Mesendoderm (in vitro differentiated cells): ENCODE measurements at regions not wholly inside any gene's neighbourhood (a gene's known extent, or its start where the extent isn't known, plus 50 kb on each side); places are given as distances from the start of the nearest gene placed in this dataset.

Source experiments
- DNase-seq: peaks from one replicate; pipeline ENCODE4 v3.0.0; 2013
- H2AK5ac ChIP-seq: 2 replicates; pipeline ENCODE4 v1.6.1; 2013; ENCODE audit warnings: low read length, inconsistent platforms
- H2BK120ac ChIP-seq: 2 replicates; pipeline ENCODE4 v1.6.1; 2013; ENCODE audit warnings: low read depth, mild to moderate bottlenecking, low read length, moderate library complexity, mixed read lengths
- H2BK15ac ChIP-seq: replicated peaks from 2 replicates; pipeline ENCODE4 v1.6.1; 2013; ENCODE audit warnings: low read depth, mild to moderate bottlenecking, moderate library complexity
- H2BK5ac ChIP-seq: 2 replicates; pipeline ENCODE4 v1.6.1; 2013; ENCODE audit warnings: low read length, inconsistent platforms
- H3K18ac ChIP-seq: 2 replicates; pipeline ENCODE4 v1.6.1; 2013; ENCODE audit warnings: mild to moderate bottlenecking, low read length, mixed read lengths
- H3K23ac ChIP-seq: one replicate; pipeline ENCODE4 v1.6.1; 2013; ENCODE audit warnings: low read length
- H3K27ac ChIP-seq: 2 replicates; pipeline ENCODE4 v1.5.1; 2013; ENCODE audit warnings: low read depth, mild to moderate bottlenecking, inconsistent platforms, low read length, moderate library complexity
- H3K27me3 ChIP-seq: 2 replicates; pipeline ENCODE4 v1.6.1; 2013; ENCODE audit warnings: low read length, control low read depth, mild to moderate bottlenecking, inconsistent platforms; ENCODE audit not compliant: insufficient read depth, poor library complexity
- H3K36me3 ChIP-seq: 2 replicates; pipeline ENCODE4 v1.6.1; 2013; ENCODE audit warnings: low read length, inconsistent platforms; ENCODE audit not compliant: control insufficient read depth, insufficient read depth
- H3K4ac ChIP-seq: one replicate; pipeline ENCODE4 v1.6.1; 2013; ENCODE audit warnings: low read depth, mild to moderate bottlenecking, low read length, moderate library complexity
- H3K4me1 ChIP-seq: 2 replicates; pipeline ENCODE4 v1.6.1; 2013; ENCODE audit warnings: low read depth, low read length, inconsistent platforms; ENCODE audit not compliant: control insufficient read depth
- H3K4me2 ChIP-seq: 2 replicates; pipeline ENCODE4 v1.6.1; 2013; ENCODE audit warnings: low read length
- H3K4me3 ChIP-seq: 2 replicates; pipeline ENCODE4 v1.5.1; 2013; ENCODE audit warnings: mild to moderate bottlenecking, low read length
- H3K56ac ChIP-seq: one replicate; pipeline ENCODE4 v1.6.1; 2013; ENCODE audit warnings: low read length
- H3K79me1 ChIP-seq: 2 replicates; pipeline ENCODE4 v1.6.1; 2013; ENCODE audit warnings: low read length, inconsistent platforms
- H3K79me2 ChIP-seq: 2 replicates; pipeline ENCODE4 v1.6.1; 2013; ENCODE audit warnings: mild to moderate bottlenecking, low read length; ENCODE audit not compliant: control insufficient read depth, insufficient read depth
- H3K9ac ChIP-seq: 2 replicates; pipeline ENCODE4 v1.6.1; 2013; ENCODE audit warnings: low read length, inconsistent platforms
- H4K5ac ChIP-seq: one replicate; pipeline ENCODE4 v1.6.1; 2013; ENCODE audit warnings: low read length
- H4K8ac ChIP-seq: one replicate; pipeline ENCODE4 v1.6.1; 2013; ENCODE audit warnings: low read depth, mild to moderate bottlenecking, control low read depth, low read length, moderate library complexity
- WGBS: extraction: QIAGEN DNeasy Blood & Tissue Kit; methylation state at CpG from one replicate; pipeline ENCODE4 v1.1.7; 2013; ENCODE audit warnings: low lambda C conversion rate, missing lambda C conversion rate; ENCODE audit not compliant: insufficient coverage; ENCODE audit errors: extremely low coverage; 5-methylcytosine and 5-hydroxymethylcytosine counted together

DNA sequence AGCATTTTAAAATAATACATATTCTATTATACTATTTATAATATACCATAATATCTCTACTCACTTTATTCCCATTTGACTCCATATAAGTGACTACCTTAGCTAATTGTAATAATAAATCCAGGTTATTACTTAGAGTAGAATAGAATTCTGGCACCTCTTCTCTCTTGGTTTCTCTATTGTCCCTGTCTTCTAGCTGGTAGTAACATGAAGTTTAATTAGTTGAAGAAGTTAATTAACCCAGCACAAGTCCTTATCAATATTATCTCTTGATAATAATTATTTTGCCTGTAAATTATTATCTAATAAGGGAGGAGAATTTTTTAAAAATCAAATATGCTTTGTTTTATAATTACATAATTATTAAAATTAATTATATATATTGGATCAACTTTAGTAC, 1571.2 kb upstream of the PRR20A start:
- H3K27me3 ChIP-seq: no peaks in the 10 kb centered on the region
- H2BK120ac ChIP-seq: no peak overlapping the region
- no peaks in the 10 kb centered on the region for H3K4me1 ChIP-seq
- H3K23ac ChIP-seq: no peak overlapping the region
- H3K4me2 ChIP-seq: no peak overlapping the region
- H3K18ac ChIP-seq: no peak overlapping the region
- H2BK15ac ChIP-seq: no peak overlapping the region
- no peak overlapping the region for H3K4ac ChIP-seq
- no peaks in the 10 kb centered on the region for H3K79me2 ChIP-seq
- H3K79me1 ChIP-seq: no peaks in the 10 kb centered on the region
- no peak overlapping the region for H3K56ac ChIP-seq
- no peak overlapping the region for H4K8ac ChIP-seq
- DNase-seq: no peak
- H3K4me3 ChIP-seq: no peak overlapping the region
- no peak overlapping the region for H3K9ac ChIP-seq
- no peak overlapping the region for H2BK5ac ChIP-seq
- no peak overlapping the region for H4K5ac ChIP-seq
- no peak overlapping the region for H3K27ac ChIP-seq
- H3K36me3 ChIP-seq: no peaks in the 10 kb centered on the region
- H2AK5ac ChIP-seq: no peak overlapping the region

DNA sequence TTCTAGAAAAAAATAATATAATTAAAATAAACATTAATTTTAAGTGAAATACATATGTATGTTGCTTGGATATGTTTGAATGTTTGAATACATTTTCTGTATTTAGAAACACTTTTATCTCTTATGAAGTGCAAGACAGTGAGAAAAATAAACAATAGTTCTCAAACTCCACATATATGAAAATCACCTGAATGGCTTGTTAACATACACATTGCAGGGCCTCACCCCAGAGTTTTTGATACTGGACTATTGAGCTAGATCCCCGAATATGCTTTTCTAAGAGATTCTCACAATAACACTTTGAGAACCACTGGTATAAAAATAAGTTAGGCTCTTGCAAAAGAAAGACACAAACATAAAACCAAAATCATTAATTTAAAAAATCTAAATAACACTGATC, 1570.3 kb upstream of the PRR20A start:
- Histone ChIP-seq H3K79me1 (no peaks in the 10 kb centered on the region), H3K9ac (no peak overlapping the region), H3K27me3 (no peaks in the 10 kb centered on the region), H3K23ac (no peak overlapping the region), H3K27ac (no peak overlapping the region), H3K4ac (no peak overlapping the region), H3K18ac (no peak overlapping the region), H2AK5ac (no peak overlapping the region), H3K79me2 (no peaks in the 10 kb centered on the region), H4K8ac (no peak overlapping the region), H2BK5ac (no peak overlapping the region), H3K4me2 (no peak overlapping the region), H3K36me3 (no peaks in the 10 kb centered on the region), H3K56ac (no peak overlapping the region), H4K5ac (no peak overlapping the region), H2BK120ac (no peak overlapping the region), H3K4me3 (no peak overlapping the region), H3K4me1 (no peaks in the 10 kb centered on the region), H2BK15ac (no peak overlapping the region)
- no peak for DNase-seq
- no CpG with 5 or more reads among the region's 1 CpG for WGBS

DNA sequence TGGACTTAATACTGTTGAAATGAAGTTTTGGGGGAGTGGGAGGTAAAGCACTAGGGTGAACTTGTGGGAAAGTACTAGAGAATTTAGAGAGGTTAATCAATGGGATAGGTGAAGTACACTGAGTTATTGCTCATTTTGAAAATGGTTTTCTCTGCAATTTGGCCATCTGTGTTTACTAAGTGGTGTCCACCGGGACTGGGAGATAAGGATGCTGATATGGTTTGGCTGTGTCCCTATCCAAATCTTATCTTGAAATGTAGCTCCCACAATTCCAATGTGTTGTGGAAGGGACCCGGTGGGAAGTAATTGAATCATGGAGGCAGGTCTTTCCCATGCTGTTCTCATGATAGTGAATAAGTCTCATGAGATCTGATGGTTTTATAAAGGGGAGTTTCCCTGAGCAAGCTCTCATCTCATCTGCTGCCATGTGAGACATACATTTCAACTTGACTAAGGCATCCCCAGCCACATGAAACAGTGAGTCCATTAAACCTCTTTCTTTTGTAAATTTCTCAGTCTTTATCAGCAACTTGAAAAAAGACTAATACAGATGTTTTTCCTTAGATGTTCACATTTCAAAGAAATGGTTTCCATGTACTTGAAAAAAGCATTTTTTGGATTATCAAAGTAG, 1569.4 kb upstream of the PRR20A start:
- DNase-seq: peak; percentile 76
- no peaks in the 10 kb centered on the region for H3K79me1 ChIP-seq
- WGBS: no CpG with 5 or more reads among the region's 2 CpGs

DNA sequence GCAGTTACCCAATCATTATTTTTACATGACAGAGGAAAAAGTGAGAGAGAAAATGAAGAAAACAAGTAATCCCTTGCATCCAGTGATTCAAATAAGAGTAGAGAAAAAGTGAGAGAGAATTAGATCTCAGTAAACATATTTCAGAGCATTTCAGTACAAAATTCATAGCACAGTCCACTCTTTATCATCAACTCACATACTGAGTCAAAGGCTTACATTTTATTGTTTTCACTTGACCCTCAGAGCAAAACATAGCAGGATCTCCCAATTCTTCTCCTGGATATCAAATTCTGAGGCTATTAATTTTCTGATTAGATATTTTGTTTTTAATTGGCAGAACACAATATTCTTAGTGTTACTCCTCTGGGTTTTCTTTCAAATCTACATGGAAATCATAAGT, 1568.3 kb upstream of the PRR20A start:
- Histone ChIP-seq H3K79me1 (no peaks in the 10 kb centered on the region), H2BK15ac (no peak overlapping the region), H4K8ac (no peak overlapping the region), H3K18ac (no peak overlapping the region), H3K23ac (no peak overlapping the region), H3K36me3 (no peaks in the 10 kb centered on the region), H2BK120ac (no peak overlapping the region), H3K4me1 (peaks cover 6% of the 10 kb centered on the region), H3K27ac (no peak overlapping the region), H3K79me2 (peaks cover 8% of the 10 kb centered on the region), H3K9ac (no peak overlapping the region), H3K27me3 (no peaks in the 10 kb centered on the region), H2BK5ac (no peak overlapping the region), H2AK5ac (no peak overlapping the region), H4K5ac (no peak overlapping the region), H3K4me2 (no peak overlapping the region), H3K4ac (no peak overlapping the region), H3K56ac (no peak overlapping the region), H3K4me3 (no peak overlapping the region)
- DNase-seq: no peak

More for the DNA sequence above, 1569.4 kb upstream of the PRR20A start:
- H2BK120ac ChIP-seq: no peak overlapping the region
- no peak overlapping the region for H3K4ac ChIP-seq
- H3K4me1 ChIP-seq: peaks cover under 1% of the 10 kb centered on the region
- H3K27me3 ChIP-seq: no peaks in the 10 kb centered on the region
- no peak overlapping the region for H2AK5ac ChIP-seq
- H3K23ac ChIP-seq: no peak overlapping the region
- H3K4me2 ChIP-seq: no peak overlapping the region
- H2BK5ac ChIP-seq: no peak overlapping the region
- no peak overlapping the region for H3K4me3 ChIP-seq
- no peaks in the 10 kb centered on the region for H3K36me3 ChIP-seq
- H2BK15ac ChIP-seq: no peak overlapping the region
- no peak overlapping the region for H3K9ac ChIP-seq
- peaks cover 1% of the 10 kb centered on the region for H3K79me2 ChIP-seq
- H3K18ac ChIP-seq: no peak overlapping the region
- no peak overlapping the region for H4K8ac ChIP-seq
- no peak overlapping the region for H3K27ac ChIP-seq
- no peak overlapping the region for H4K5ac ChIP-seq
- H3K56ac ChIP-seq: no peak overlapping the region

DNA sequence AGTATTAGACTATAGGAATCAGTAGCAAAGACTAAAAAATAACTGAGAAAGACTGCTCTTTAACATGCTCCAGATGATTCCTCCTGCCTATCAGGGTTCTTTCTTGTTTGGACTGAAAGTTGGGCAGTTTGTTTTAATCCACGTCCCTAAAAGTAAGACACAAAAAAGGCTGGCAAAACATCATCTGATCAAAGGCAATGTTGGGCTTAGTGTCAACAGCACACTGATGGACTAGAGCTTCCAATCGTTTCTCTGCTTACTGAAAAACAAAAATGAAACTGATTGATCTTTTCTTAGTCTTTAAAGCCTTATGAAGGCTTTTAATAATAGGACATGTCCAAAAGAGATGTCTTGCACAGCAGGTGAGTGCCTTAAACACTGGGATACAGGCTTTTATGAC, 1567.9 kb upstream of the PRR20A start:
- Histone ChIP-seq H3K18ac (no peak overlapping the region), H2BK15ac (no peak overlapping the region), H3K4ac (no peak overlapping the region), H4K8ac (no peak overlapping the region), H3K27me3 (no peaks in the 10 kb centered on the region), H3K23ac (no peak overlapping the region), H3K56ac (no peak overlapping the region), H3K4me2 (no peak overlapping the region), H2AK5ac (no peak overlapping the region), H3K4me3 (no peak overlapping the region), H2BK120ac (no peak overlapping the region), H2BK5ac (no peak overlapping the region), H3K36me3 (no peaks in the 10 kb centered on the region), H3K79me1 (no peaks in the 10 kb centered on the region), H3K79me2 (peaks cover 12% of the 10 kb centered on the region), H3K27ac (no peak overlapping the region), H3K9ac (no peak overlapping the region), H3K4me1 (peaks cover 10% of the 10 kb centered on the region), H4K5ac (no peak overlapping the region)
- DNase-seq: no peak
- WGBS: no CpG with 5 or more reads among the region's 2 CpGs

DNA sequence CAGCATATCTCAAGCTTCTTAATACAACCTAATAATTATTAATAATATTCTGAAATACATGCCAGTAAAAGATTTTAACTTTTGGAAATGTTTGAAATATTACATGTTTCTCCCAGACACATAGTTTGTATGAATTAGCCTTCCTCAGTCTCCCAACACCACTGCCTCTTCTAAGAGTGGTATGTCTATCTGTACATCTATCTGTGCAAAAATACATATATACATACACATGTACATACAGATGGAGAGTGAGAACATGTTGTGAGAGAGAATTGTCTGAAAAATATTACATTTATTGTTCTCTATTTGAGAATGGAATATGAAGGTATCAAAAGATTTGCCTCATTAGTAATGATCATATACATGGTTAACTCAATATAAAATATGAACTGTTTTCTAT, 1567.2 kb upstream of the PRR20A start:
- H3K9ac ChIP-seq: no peak overlapping the region
- no peaks in the 10 kb centered on the region for H3K79me1 ChIP-seq
- H3K23ac ChIP-seq: no peak overlapping the region
- H2AK5ac ChIP-seq: no peak overlapping the region
- H3K27me3 ChIP-seq: no peaks in the 10 kb centered on the region
- no peak overlapping the region for H3K4me3 ChIP-seq
- H2BK120ac ChIP-seq: no peak overlapping the region
- H3K4ac ChIP-seq: no peak overlapping the region
- H2BK5ac ChIP-seq: no peak overlapping the region
- no peak overlapping the region for H4K8ac ChIP-seq
- no peaks in the 10 kb centered on the region for H3K36me3 ChIP-seq
- H3K4me1 ChIP-seq: peaks cover 11% of the 10 kb centered on the region
- no peak overlapping the region for H3K56ac ChIP-seq
- H3K27ac ChIP-seq: no peak overlapping the region
- H3K4me2 ChIP-seq: no peak overlapping the region
- peaks cover 14% of the 10 kb centered on the region for H3K79me2 ChIP-seq
- no peak overlapping the region for H4K5ac ChIP-seq
- H3K18ac ChIP-seq: no peak overlapping the region
- H2BK15ac ChIP-seq: no peak overlapping the region
- no peak for DNase-seq
